OCI-LY3 (cell line): ENCODE measurements at regions not wholly inside any gene's neighbourhood (a gene's known extent, or its start where the extent isn't known, plus 50 kb on each side); places are given as distances from the start of the nearest gene placed in this dataset.

ENCODE experiments used
- EZH2phosphoT487 ChIP-seq: fragments of 200-600 bp; shearing (Covaris generic); IDR thresholded peaks from 2 replicates; pipeline ENCODE4 v1.6.1; 2018; ENCODE audit warnings: antibody characterized with exemption, mixed run types, low read depth
- TF ChIP-seq, protein P1 (sequence below): fragments of 200-600, 300-600 bp; sonication (generic); IDR thresholded peaks from 2 replicates; pipeline ENCODE4 v1.5.1; 2014; ENCODE audit warnings: antibody characterized with exemption, low read length, low read depth

- TF ChIP-seq, protein P1, sequence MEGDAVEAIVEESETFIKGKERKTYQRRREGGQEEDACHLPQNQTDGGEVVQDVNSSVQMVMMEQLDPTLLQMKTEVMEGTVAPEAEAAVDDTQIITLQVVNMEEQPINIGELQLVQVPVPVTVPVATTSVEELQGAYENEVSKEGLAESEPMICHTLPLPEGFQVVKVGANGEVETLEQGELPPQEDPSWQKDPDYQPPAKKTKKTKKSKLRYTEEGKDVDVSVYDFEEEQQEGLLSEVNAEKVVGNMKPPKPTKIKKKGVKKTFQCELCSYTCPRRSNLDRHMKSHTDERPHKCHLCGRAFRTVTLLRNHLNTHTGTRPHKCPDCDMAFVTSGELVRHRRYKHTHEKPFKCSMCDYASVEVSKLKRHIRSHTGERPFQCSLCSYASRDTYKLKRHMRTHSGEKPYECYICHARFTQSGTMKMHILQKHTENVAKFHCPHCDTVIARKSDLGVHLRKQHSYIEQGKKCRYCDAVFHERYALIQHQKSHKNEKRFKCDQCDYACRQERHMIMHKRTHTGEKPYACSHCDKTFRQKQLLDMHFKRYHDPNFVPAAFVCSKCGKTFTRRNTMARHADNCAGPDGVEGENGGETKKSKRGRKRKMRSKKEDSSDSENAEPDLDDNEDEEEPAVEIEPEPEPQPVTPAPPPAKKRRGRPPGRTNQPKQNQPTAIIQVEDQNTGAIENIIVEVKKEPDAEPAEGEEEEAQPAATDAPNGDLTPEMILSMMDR, result no peak
- TF ChIP-seq EZH2phosphoT487, result no peak
Observed at GRCh38 chr7:109354000-109354399, 784.3 kb downstream of the DNAJB9 start.
